Limb (tissue), 2 donors: ENCODE measurements at regions not wholly inside any gene's neighbourhood (a gene's known extent, or its start where the extent isn't known, plus 50 kb on each side); places are given as distances from the start of the nearest gene placed in this dataset.

ENCODE experiments used
- DNase-seq, 2 donors: peaks; one replicate each; pipeline ENCODE4 v3.0.0-alpha.2; 2016; ENCODE audit errors: extremely low spot score in 2 of 2

DNA sequence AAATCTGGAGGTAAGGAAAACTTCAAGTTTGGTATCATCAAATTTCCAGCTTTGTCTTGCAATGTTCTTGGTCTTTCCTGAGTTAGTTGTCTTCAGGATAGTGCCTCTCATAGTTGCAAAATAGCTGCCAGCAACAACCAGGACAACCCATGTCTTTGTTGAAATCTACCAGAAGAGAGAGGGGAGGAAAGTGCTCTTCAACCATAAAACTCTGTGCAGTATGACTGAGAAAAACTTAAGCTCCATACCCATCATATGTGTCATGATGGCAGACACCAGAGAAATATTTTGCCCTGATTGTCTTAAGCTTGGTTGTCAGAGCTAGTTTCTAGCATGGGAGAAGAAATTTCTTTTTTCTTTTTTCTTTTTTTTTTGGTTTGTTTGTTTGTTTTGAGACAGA lies 103.3 kb downstream of the SPRY2 start:
- DNase-seq = no peak

GRCh38 chr13:80235967-80236302 lies 105.0 kb downstream of the SPRY2 start:
- no peak for DNase-seq

DNA sequence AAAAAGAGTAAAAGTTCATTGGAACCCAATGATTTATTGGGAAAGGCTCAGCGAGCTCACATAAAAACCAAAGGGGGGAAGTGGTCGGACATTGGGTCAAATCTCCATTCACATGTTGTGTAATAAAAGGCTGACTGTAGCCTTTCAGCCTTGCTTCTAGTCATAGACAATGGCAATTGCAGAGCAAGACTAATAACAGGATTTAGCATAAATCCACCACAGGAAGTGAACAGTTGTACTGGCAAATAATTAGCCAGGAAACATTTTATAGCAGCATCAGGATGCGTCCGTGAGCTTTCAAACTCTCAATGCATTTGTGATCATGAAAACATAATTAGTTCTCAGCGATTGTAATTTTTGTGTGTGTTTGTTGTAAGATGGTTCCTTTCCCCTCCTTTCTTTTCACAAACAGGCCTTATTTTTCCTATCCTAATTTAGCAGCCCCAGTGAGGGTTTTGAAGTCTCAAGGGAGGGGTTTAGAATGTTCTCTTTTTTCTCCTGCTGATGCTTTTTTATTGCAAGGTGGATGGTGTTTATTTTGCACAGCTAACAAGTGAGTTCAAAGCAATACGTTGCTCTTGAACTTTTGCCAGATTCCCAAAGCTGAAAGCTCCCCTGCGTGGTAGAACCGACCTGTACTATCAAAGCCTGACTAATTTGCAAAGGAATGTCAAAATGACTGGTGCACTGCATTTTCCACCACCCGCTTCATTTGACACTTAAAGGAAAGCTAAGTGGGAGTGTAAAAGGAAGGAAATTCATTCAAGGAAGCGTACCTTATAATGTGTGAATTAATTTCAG lies 105.6 kb downstream of the SPRY2 start:
- DNase-seq = peak in 1 of 2 donors; percentile 18

GRCh38 chr13:80227645-80228044 lies 113.3 kb downstream of the SPRY2 start:
- DNase-seq = no peak

DNA sequence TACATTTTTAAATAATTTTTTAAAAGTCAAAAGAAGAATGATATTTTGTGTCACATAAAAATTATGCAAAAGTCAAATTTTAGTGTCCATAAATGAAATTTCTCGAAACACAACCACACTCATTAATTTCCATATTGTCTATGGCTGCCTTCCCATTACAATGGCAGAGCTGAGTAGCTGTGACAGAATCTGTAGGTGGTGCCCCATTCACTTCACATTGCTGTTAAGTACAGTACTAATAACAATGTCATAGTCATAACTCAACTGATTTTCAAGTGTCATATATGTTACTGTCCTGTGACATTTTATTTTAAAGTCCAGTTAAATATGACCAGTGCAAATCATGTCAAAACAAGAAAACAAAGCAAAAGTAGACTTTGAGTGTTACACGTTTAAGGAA lies 114.3 kb downstream of the SPRY2 start:
- DNase-seq = no peak

DNA sequence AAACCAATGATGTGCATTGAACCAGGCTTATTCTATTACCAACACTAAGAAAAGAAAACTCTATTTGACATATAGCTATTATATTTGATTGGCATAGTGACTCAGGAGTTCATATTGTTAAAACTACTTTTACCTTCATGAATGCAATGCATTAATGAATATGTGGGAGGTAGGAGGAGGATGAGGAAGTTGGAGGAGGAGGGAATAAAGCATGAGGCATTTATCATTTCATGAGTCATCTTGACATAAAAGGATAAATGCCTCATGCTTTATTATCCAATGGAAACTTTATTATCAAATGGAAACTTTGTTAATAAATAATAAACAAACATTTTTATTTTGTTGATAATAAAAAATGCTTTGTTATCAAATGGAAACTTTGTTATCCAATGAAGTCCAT lies 116.5 kb downstream of the SPRY2 start:
- no peak for DNase-seq

- DNase-seq = no peak
These were observed 123.1 kb downstream of the SPRY2 start for GRCh38 chr13:80217614-80218456.

GRCh38 chr13:80215368-80215767 lies 125.6 kb downstream of the SPRY2 start:
- no peak for DNase-seq

- DNase-seq = no peak
These were observed 126.4 kb downstream of the SPRY2 start for GRCh38 chr13:80214521-80214991.

DNA sequence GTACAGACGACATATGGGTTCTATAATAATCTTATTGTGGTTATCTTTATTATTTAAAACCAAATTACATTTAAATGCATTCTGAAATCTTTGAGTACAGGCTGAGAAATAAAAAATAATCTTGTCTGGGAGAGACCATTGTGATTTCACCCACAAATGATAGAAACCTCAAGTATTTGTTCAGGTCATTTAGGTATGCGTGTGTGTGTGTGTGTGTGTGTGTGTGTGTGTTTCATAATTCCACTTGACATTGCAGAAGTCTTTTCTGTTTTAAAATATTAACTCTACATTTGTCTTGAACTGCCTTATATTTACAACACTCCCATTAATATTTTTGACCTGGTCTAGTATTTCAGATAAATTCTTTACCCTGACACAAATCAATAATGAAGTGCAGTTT lies 126.9 kb downstream of the SPRY2 start:
- DNase-seq = no peak

GRCh38 chr13:80213201-80213600 lies 127.7 kb downstream of the SPRY2 start:
- no peak for DNase-seq

DNA sequence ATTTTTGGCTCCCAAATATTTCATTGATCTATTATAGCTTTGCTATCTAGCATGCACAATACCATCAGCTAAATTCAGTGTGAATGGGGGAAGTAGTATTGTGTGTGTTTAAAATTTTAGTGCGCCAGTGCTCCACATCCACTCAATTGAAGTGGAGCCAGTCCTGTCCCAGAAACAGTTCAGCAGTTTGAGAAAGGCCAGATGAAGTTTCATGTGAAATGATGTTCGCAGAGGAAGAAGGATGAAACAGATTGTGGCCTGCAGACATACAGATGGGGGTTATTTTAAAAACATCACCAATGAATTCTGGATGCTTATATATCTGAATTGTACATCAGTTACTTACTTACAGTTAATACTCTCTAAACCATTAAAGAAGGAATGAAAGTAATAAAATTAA lies 129.4 kb downstream of the SPRY2 start:
- DNase-seq = no peak

- no peak for DNase-seq
These were observed 136.3 kb downstream of the SPRY2 start for GRCh38 chr13:80204642-80205041.

GRCh38 chr13:80203496-80203895 lies 137.4 kb downstream of the SPRY2 start:
- no peak for DNase-seq

GRCh38 chr13:80201694-80202468 lies 139.0 kb downstream of the SPRY2 start:
- DNase-seq = no peak

- no peak for DNase-seq
These were observed 141.2 kb downstream of the SPRY2 start for GRCh38 chr13:80199585-80200292.

GRCh38 chr13:80199067-80199466 lies 141.9 kb downstream of the SPRY2 start:
- DNase-seq = no peak

- no peak for DNase-seq
These were observed 144.2 kb downstream of the SPRY2 start for GRCh38 chr13:80196756-80197155.

DNA sequence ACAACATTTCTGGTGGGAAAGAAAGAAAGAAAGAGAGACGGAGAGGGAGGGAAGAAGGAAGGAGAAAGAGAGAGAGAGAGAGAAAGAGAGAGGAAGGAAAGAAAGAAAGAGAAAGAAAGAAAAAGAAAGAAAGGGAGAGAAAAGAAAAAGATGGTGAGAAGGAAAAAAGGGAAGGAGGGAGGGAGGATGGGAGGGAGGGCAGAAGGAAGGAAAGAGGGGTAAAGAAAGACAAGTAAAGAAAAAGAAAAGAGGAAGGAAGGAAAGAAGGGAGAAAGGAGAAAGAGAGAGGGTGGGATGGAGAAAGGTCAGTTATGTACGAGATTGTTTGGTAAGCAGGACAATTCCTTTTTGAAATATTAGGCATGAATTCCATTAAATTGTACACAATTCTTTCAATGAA lies 145.3 kb downstream of the SPRY2 start:
- DNase-seq = no peak

DNA sequence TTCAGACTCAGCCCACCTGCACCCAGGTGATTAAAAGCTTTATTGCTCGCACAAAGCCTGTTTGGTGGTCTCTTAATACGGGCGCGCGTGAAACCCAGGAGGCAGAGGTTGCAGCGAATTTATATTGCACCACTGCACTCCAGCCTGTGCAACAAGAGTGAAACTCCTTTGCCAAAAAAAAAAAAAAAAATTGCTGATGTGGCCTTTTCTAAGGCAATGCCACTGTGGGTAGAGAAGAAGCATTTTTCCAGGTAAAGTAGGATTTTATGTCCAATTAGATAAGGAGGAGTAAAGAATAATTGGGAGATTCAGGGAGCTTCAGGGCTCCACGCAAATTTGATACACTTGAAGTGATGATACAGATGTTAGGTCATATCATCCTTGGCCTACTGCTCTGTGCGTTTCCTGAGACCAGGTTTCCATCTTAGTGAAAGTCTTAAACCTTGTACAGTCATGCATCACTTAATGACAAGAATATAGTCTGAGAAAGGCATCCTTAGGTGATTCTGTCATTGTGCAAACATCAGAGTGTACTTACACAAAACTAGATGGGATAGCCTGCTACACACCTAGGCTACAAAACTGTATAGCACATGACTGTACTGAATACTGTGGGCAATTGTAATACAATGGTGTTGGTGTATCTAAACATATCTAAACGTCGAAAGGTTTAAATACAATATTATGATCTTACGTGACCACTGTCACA lies 150.9 kb downstream of the SPRY2 start:
- no peak for DNase-seq
